GM11168 (cell line): ENCODE measurements at regions not wholly inside any gene's neighbourhood (a gene's known extent, or its start where the extent isn't known, plus 50 kb on each side); places are given as distances from the start of the nearest gene placed in this dataset.

Source experiments
- in situ Hi-C: fragments of 300-500 bp; cut with MboI; formaldehyde crosslinking; loops from one replicate; pipeline ENCODE4 v1.12.0; 2022; ENCODE audit warnings: low sequenced_read_pairs; ENCODE audit not compliant: unreplicated experiment

- in situ Hi-C loops = no loop called here
Observed at GRCh38 chr1:218571491-218571890, 226.4 kb downstream of the TGFB2 start.

- in situ Hi-C loops = no loop called here
Observed at GRCh38 chr1:218572050-218572449, 226.9 kb downstream of the TGFB2 start.

GRCh38 chr1:218573925-218574324, 228.8 kb downstream of the TGFB2 start:
- in situ Hi-C loops = no loop called here

GRCh38 chr1:218575079-218575478, 229.9 kb downstream of the TGFB2 start:
- in situ Hi-C loops = no loop called here

GRCh38 chr1:218575856-218576255, 230.7 kb downstream of the TGFB2 start:
- in situ Hi-C loops = no loop called here

GRCh38 chr1:218582646-218583045, 237.5 kb downstream of the TGFB2 start:
- in situ Hi-C loops = no loop called here

GRCh38 chr1:218584418-218585155, 239.5 kb downstream of the TGFB2 start:
- in situ Hi-C loops = no loop called here

GRCh38 chr1:218585511-218586184, 240.5 kb downstream of the TGFB2 start:
- in situ Hi-C loops = no loop called here

- in situ Hi-C loops = no loop called here
Observed at GRCh38 chr1:218587900-218588299, 242.8 kb downstream of the TGFB2 start.

GRCh38 chr1:218588540-218589172, 243.5 kb downstream of the TGFB2 start:
- in situ Hi-C loops = no loop called here

GRCh38 chr1:218589487-218589886, 244.4 kb downstream of the TGFB2 start:
- in situ Hi-C loops = no loop called here

GRCh38 chr1:218591966-218592365, 246.8 kb downstream of the TGFB2 start:
- in situ Hi-C loops = no loop called here

- in situ Hi-C loops = no loop called here
Observed at GRCh38 chr1:218592688-218593087, 247.6 kb downstream of the TGFB2 start.

- in situ Hi-C loops = no loop called here
Observed at GRCh38 chr1:218600968-218601367, 255.8 kb downstream of the TGFB2 start.

- in situ Hi-C loops = no loop called here
Observed at GRCh38 chr1:218604217-218604616, 259.1 kb downstream of the TGFB2 start.

- in situ Hi-C loops = no loop called here
Observed at GRCh38 chr1:218611916-218612585, 266.9 kb downstream of the TGFB2 start.

- in situ Hi-C loops = no loop called here
Observed at GRCh38 chr1:218613105-218613504, 268.0 kb downstream of the TGFB2 start.

- in situ Hi-C loops = no loop called here
Observed at GRCh38 chr1:218614031-218614430, 268.9 kb downstream of the TGFB2 start.

- in situ Hi-C loops = no loop called here
Observed at GRCh38 chr1:218616681-218617080, 271.5 kb downstream of the TGFB2 start.

GRCh38 chr1:218617986-218618385, 272.9 kb downstream of the TGFB2 start:
- in situ Hi-C loops = no loop called here

- in situ Hi-C loops = no loop called here
Observed at GRCh38 chr1:218620956-218621355, 275.8 kb downstream of the TGFB2 start.
